ENCODE measurements at regions not wholly inside any gene's neighbourhood (a gene's known extent, or its start where the extent isn't known, plus 50 kb on each side); places are given as distances from the start of the nearest gene placed in this dataset.

DNA sequence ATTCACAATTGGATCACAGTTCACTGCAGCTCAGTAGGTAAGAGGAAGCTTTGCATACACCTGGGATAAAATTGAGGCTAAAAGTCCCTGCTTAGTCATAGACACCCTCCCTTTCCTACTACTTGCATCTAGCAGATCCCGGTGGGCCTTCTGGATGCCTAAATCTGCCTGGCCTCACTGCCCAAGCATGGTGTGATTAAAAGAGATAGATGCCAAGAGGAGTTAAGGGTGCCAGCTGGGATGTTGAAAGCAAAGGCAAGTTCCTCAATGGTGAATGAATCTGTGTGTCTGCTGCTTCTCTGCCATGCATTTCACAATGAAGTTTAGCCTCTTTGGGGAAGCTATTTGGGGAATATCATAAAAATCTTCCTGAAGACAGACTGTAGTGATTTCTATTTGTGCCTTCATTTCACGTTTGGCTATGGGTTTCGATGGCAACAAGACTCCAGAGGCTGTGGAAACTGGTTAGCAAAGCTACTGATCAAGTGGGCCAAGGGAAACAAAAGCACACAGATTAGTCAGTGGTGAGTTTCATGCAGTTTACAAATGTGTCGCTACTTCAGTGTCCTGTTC lies 534.0 kb downstream of the ANKRD50 start:
- no peak for DNase-seq (ENCODE audit: low read depth)

DNA sequence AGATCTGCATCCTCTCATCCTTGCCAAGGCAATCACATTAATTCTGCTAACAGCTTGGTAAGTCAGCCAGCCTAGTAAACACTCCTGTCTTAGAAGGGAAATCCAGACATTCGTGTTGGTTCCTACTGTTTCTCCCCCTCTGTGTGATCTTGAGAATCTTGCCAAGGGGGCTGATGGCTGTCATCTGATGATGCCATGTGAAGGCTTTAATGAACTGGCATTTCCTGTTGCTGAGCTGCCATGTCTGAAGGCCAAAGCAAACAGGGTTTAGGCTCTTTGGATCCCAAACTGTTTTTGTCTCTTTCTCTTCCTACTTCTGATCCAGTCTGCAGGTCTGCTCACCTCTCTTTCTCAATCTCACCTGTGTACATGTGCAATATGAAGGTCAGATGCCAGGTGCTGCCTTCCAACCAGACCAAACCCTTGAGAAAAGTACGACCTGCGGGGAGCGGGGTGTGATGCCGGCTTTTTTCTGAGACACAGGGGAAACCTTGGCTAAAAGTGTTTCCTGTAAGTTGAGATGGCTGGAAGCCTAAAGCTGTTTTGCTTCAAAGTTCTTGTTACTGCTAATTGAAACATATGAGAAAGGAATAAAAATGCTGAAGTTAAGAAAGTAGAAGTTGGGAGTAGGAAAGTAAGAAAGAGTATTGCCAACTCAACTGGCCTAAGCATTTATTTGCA lies 532.9 kb downstream of the ANKRD50 start:
- no peak for DNase-seq (ENCODE audit: low read depth)

DNA sequence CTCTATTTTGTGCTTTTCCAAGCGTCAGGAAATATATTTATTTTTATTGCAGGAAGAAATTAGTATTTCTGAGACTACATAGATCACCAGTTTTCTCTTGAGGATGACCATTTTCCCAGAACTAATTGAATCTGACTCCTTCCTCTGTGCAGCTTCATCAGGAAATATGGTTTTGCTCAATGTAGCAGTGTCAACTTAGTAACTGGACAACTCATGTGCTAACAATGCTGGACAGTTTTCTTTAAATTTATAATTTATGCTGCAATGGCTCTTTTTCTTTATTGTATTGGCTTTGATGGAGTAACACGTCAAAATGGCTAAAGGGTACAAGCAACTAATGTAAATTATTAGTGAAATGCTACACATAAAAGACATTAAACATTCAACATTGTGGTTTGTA lies 531.5 kb downstream of the ANKRD50 start:
- DNase-seq (ENCODE audit: low read depth) = no peak

DNA sequence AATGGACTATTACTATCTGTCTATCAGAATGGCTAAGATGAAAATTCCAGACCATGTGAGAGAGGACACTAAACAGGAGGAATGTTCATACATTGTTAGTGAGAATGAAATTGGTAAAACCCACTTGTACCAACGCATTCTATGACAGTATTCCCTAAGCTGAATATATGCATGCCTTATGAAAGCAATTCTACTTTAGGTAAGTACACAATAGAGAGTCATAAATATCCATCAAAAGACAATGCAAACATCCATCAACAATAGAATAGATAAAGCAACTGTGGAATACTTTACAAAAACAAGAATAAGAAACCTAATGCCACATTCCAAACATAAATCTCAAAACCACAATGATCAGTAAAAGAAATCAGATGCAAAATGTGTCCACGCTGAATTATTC lies 529.3 kb downstream of the ANKRD50 start:
- no peak for DNase-seq (ENCODE audit: low read depth)

GRCh38 chr4:124183926-124184325 lies 528.6 kb downstream of the ANKRD50 start:
- DNase-seq (ENCODE audit: low read depth) = no peak

DNA sequence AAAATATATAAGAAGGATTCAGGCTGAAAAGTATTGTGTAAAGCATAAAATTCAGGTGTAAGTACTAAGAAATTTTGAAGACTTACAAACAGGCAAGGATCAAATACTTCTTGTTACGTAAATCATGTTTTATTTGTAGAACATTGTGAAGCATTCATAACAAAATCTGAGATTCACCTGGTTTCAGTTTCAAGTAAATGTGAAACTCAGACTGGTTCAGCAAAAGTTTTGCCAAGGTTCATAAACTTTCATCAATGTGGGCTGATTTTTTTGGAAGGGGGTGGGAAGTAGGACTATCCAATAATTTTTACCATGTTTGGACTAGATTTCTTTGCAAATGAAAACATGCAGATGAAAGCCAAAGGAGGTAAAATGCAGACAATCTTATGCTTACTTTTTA lies 527.7 kb downstream of the ANKRD50 start:
- DNase-seq (ENCODE audit: low read depth) = no peak

DNA sequence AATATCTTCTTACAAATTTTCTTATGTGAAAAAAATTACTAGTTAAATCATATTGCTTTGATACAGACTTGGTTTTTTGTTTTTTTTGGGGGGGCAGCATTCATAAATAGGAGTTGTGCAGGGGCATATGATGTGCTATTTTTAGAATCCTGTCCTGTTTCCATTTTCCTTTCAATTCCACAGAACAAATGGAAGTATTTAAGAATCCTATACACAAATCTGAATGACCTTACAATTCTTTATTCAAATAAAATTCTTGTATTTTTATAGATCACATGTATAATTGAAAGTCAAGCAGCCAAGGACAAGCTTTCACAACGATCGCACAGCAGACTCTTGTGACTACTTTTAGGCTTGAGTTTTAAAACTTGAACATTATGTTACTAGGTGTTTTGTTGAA lies 523.9 kb downstream of the ANKRD50 start:
- DNase-seq (ENCODE audit: low read depth) = no peak

- DNase-seq (ENCODE audit: low read depth) = no peak
Observed at GRCh38 chr4:124189545-124189944, 523.0 kb downstream of the ANKRD50 start.

- no peak for DNase-seq (ENCODE audit: low read depth)
Observed at GRCh38 chr4:124191329-124191728, 521.2 kb downstream of the ANKRD50 start.

GRCh38 chr4:124192544-124192943 lies 520.0 kb downstream of the ANKRD50 start:
- no peak for DNase-seq (ENCODE audit: low read depth)

DNA sequence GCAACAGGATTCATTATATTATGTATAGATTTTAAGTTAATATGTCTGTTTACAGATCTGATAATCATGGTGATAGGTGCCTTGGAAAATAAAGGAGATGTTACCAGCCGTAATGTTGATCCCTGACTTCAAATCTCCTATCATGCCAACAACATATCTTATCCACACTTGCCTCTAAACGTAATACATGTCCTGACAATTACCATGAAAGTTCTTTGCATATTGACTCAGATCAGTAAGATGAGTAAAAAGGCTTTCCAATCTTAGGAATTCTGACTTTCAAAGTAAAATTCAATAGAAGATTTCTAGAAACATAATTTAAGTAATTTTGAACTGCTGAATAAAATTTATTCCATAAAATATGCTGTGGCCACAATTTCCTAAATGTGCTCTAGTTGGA lies 513.3 kb downstream of the ANKRD50 start:
- DNase-seq (ENCODE audit: low read depth) = no peak

DNA sequence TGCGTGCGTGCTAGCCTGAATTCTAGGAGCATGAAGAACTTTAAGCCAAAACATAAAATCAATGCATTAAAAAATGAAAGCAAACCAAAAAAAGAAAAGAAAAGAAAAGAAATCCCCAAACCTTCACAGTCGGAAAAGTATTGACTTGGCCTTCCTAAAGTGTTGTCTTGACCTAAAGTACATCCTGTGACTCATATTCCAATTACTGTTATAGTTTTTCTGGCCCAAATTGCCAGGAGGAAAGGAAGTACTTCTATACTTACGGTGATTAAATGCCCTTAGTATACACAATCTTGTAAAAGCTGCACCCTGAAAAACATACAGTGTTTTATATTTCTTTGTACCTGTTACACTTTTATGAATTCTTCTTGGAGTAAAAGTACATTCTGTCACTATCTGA lies 512.8 kb downstream of the ANKRD50 start:
- DNase-seq (ENCODE audit: low read depth) = no peak

GRCh38 chr4:124201636-124202035 lies 510.9 kb downstream of the ANKRD50 start:
- no peak for DNase-seq (ENCODE audit: low read depth)

DNA sequence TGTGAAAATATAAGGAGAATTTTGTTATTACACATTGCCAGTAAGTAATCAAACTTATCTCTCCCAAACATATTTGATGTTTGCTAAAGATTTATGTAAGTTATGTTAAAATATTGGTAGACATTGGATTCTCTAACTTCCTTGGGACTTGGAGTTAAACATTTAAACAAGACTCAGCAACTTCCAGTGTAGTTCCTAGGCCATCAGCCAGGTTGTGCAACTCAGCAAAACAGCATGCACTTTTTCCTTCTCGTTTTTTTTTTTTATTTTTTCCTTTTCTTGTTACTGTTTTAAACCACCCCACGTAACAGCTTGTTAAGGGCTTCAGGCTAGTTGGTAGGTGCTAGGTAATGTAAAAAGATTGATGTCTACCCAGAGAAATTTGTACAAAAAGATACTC lies 510.4 kb downstream of the ANKRD50 start:
- no peak for DNase-seq (ENCODE audit: low read depth)

DNA sequence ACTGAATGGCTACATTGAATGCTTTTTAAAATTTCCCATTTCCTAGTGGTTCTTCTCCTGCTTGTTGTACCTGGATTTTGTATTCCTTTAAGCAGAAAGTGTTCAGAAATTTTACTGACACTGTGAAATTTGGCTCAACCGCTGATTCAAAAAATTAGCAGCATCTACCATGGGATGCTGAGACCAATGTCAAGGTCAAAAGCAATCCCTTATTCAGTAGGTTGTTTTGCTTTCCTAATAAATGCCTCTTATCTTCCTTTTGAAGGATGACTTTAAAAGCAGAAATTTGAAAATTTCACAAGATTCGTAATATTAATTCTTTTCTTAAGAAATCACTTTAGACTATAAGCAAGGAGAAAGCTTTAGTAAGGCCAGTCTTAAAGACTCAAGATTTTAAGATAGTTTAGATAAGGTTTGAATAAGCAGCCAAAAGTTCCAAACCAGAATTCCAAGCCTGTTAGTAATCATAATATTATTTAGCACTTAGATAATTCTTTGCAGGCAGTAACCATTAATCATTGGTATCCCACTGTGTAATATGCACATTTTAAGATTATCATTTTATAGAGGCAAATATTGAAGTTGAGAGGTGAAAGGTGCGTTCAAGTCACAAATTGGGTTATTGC lies 508.8 kb downstream of the ANKRD50 start:
- DNase-seq (ENCODE audit: low read depth) = no peak

GRCh38 chr4:124206779-124207605 lies 505.5 kb downstream of the ANKRD50 start:
- no peak for DNase-seq (ENCODE audit: low read depth)

- DNase-seq (ENCODE audit: low read depth) = no peak
Observed at GRCh38 chr4:124209211-124209610, 503.3 kb downstream of the ANKRD50 start.

DNA sequence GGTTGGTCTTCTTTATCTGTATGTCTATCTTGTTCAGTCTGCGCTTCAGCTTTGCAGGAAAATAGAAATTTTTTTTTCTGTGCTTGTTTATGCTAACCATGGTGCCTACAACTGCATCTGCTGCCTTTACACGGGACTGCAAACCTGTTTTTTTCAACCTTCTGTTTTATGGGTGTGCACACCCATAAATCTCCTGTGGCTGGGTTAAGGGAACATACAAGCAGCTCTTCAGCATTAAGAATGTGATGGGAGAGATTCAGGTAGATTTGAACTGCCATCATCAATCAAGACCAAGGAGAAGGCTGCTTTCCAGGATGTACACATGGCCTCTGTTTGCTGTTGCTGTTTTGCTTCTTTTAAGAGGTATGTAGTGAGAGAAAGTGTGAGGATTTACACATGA lies 502.9 kb downstream of the ANKRD50 start:
- no peak for DNase-seq (ENCODE audit: low read depth)

GRCh38 chr4:124210746-124211145 lies 501.8 kb downstream of the ANKRD50 start:
- DNase-seq (ENCODE audit: low read depth) = no peak

- no peak for DNase-seq (ENCODE audit: low read depth)
Observed at GRCh38 chr4:124212815-124213630, 499.5 kb downstream of the ANKRD50 start.

- no peak for DNase-seq (ENCODE audit: low read depth)
Observed at GRCh38 chr4:124219389-124219788, 493.1 kb downstream of the ANKRD50 start.

DNA sequence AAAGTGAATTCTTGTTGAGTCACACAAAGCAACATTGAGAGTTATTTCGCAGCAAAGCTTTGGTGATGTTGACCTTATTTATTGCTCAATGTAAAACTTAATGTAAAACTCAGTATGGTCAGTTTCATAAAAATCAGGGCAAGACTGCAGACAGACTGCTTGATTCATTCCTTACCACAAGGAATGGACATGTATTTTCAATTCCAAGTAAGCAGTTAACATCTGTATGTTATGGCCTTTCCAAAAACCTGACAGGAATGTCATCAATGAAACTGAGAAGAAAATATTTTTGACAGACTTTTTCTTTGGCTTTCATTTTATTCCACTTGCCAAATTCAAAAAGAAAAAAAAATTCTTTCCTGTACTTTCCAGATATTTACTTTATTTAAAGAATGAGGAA lies 488.3 kb downstream of the ANKRD50 start:
- DNase-seq (ENCODE audit: low read depth) = no peak

Data from CMK (cell line).